Activated CD4-positive, alpha-beta memory T cell treated with anti-CD3 and anti-CD28 coated beads for 36 hours (primary cell): ENCODE measurements at regions not wholly inside any gene's neighbourhood (a gene's known extent, or its start where the extent isn't known, plus 50 kb on each side); places are given as distances from the start of the nearest gene placed in this dataset.

Source experiments
- CTCF ChIA-PET: fragments of 350-600 bp; sonication (Branson Sonifier 250); formaldehyde crosslinking; loops from one replicate; lab custom pipeline; 2021; ENCODE audit warnings: antibody characterized with exemption, inconsistent platforms; lab: Charles Lee
- POLR2A ChIA-PET: fragments of 350-600 bp; sonication (Branson Sonifier 250); formaldehyde crosslinking; loops from one replicate; lab custom pipeline; 2021; ENCODE audit warnings: antibody characterized with exemption; lab: Charles Lee
- DNase-seq: peaks from one replicate; pipeline ENCODE4 v3.0.0-alpha.2; 2020
- H3K27ac Mint-ChIP-seq: one replicate; pipeline ENCODE4 v1.8.0; 2021; ENCODE audit warnings: mixed read lengths
- H3K27me3 Mint-ChIP-seq: one replicate; pipeline ENCODE4 v1.8.0; 2021; ENCODE audit warnings: mixed read lengths
- H3K36me3 Mint-ChIP-seq: one replicate; pipeline ENCODE4 v1.8.0; 2021; ENCODE audit warnings: mixed read lengths
- H3K4me1 Mint-ChIP-seq: one replicate; pipeline ENCODE4 v1.8.0; 2021; ENCODE audit warnings: low read depth, mixed read lengths
- H3K4me3 Mint-ChIP-seq: one replicate; pipeline ENCODE4 v1.8.0; 2021; ENCODE audit warnings: mild to moderate bottlenecking, mixed read lengths
- H3K9me3 Mint-ChIP-seq: one replicate; pipeline ENCODE4 v1.8.0; 2021; ENCODE audit warnings: mixed read lengths
- intact Hi-C: fragments of 100-400 bp; cut with micrococcal nuclease; formaldehyde crosslinking; loops from one replicate; pipeline ENCODE4 v1.15.1; 2023

- H3K4me1 Mint-ChIP-seq = no peaks in the 10 kb centered on the region
- no peaks in the 10 kb centered on the region for H3K9me3 Mint-ChIP-seq
- no peaks in the 10 kb centered on the region for H3K27me3 Mint-ChIP-seq
- ChIA-PET CTCF (interaction anchor here (0.6 kb wide), 1 partner anchor 420 kb away, joined by 3 read pairs; no protein-coding TSS in a partner anchor), POLR2A (no interaction called here)
- intact Hi-C loops = no loop called here
- no peak for DNase-seq
- H3K36me3 Mint-ChIP-seq = no peaks in the 10 kb centered on the region
- no peak overlapping the region for H3K4me3 Mint-ChIP-seq
- H3K27ac Mint-ChIP-seq = no peak overlapping the region
Observed at GRCh38 chr7:42289473-42289872, 52.5 kb upstream of the GLI3 start.
